Thymus (tissue), 11 donors: ENCODE measurements at regions not wholly inside any gene's neighbourhood (a gene's known extent, or its start where the extent isn't known, plus 50 kb on each side); places are given as distances from the start of the nearest gene placed in this dataset.

ENCODE experiments used
- DNase-seq, 9 donors: peaks; one replicate each; pipeline ENCODE4 v3.0.0-alpha.2; 2013; ENCODE audit warnings: low spot score in 9 of 9, low read depth in 6 of 9, missing footprints in 1 of 9
- H3K27ac ChIP-seq, 2 donors: one replicate each; pipeline ENCODE4 v1.5.1; 2013; ENCODE audit warnings: control low read depth in 1 of 2, low read depth in 1 of 2, low read length in 1 of 2, mild to moderate bottlenecking in 1 of 2, moderate library complexity in 1 of 2
- H3K27me3 ChIP-seq, 2 donors: one replicate each; pipeline ENCODE4 v1.5.1; 2013; ENCODE audit warnings: low read length in 1 of 2; ENCODE audit not compliant: control insufficient read depth in 2 of 2, insufficient read depth in 1 of 2
- H3K36me3 ChIP-seq, 2 donors: one replicate each; pipeline ENCODE4 v1.5.1; 2013; ENCODE audit warnings: low read length in 1 of 2, mild to moderate bottlenecking in 1 of 2, moderate library complexity in 1 of 2; ENCODE audit not compliant: control insufficient read depth in 2 of 2, insufficient read depth in 2 of 2
- H3K4me1 ChIP-seq, 2 donors: one replicate each; pipeline ENCODE4 v1.5.1; 2013; ENCODE audit warnings: low read length in 2 of 2; ENCODE audit not compliant: control insufficient read depth in 2 of 2, insufficient read depth in 2 of 2
- H3K4me3 ChIP-seq, 2 donors: one replicate each; pipeline ENCODE4 v1.5.1; 2013; ENCODE audit warnings: low read length in 2 of 2, control low read depth in 1 of 2, mild to moderate bottlenecking in 1 of 2
- H3K9me3 ChIP-seq, 2 donors: one replicate each; pipeline ENCODE4 v1.5.1; 2013; ENCODE audit warnings: low read length in 1 of 2, mild to moderate bottlenecking in 1 of 2; ENCODE audit not compliant: control insufficient read depth in 2 of 2, insufficient read depth in 1 of 2
- WGBS: extraction: QIAGEN DNeasy Blood & Tissue Kit; methylation state at CpG from one replicate; pipeline ENCODE4 v1.1.7; 2013; 5-methylcytosine and 5-hydroxymethylcytosine counted together
- donor health status: healthy.

- 90% methylated on average over 4 of the region's 4 CpGs for WGBS
- Histone ChIP-seq H3K4me3 (no peak overlapping the region), H3K4me1 (no peaks in the 10 kb centered on the region), H3K9me3 (no peaks in the 10 kb centered on the region), H3K27ac (no peak overlapping the region), H3K36me3 (no peaks in the 10 kb centered on the region), H3K27me3 (no peaks in the 10 kb centered on the region)
- no peak for DNase-seq
These were observed 249.5 kb upstream of the AZI2 start for GRCh38 chr3:28598165-28598564.

- WGBS, result 72% methylated on average over 4 of the region's 4 CpGs
- Histone ChIP-seq H3K36me3 (no peaks in the 10 kb centered on the region), H3K4me3 (no peak overlapping the region), H3K9me3 (no peaks in the 10 kb centered on the region), H3K27ac (no peak overlapping the region), H3K4me1 (no peaks in the 10 kb centered on the region), H3K27me3 (no peaks in the 10 kb centered on the region)
- no peak for DNase-seq
These were observed 252.7 kb upstream of the AZI2 start for GRCh38 chr3:28601291-28601690.

GRCh38 chr3:28606283-28606682 is 257.7 kb upstream of the AZI2 start:
- no peaks in the 10 kb centered on the region for H3K4me1 ChIP-seq
- H3K9me3 ChIP-seq, result no peaks in the 10 kb centered on the region
- H3K4me3 ChIP-seq, result no peak overlapping the region
- no peak overlapping the region for H3K27ac ChIP-seq
- H3K36me3 ChIP-seq, result no peaks in the 10 kb centered on the region
- 91% methylated on average over 2 of the region's 2 CpGs for WGBS
- no peaks in the 10 kb centered on the region for H3K27me3 ChIP-seq
- no peak for DNase-seq

- Histone ChIP-seq H3K4me3 (no peak overlapping the region), H3K36me3 (no peaks in the 10 kb centered on the region), H3K27ac (no peak overlapping the region), H3K4me1 (no peaks in the 10 kb centered on the region), H3K9me3 (no peaks in the 10 kb centered on the region), H3K27me3 (no peaks in the 10 kb centered on the region)
- no peak for DNase-seq
These were observed 263.6 kb upstream of the AZI2 start for GRCh38 chr3:28612232-28612631.

DNA sequence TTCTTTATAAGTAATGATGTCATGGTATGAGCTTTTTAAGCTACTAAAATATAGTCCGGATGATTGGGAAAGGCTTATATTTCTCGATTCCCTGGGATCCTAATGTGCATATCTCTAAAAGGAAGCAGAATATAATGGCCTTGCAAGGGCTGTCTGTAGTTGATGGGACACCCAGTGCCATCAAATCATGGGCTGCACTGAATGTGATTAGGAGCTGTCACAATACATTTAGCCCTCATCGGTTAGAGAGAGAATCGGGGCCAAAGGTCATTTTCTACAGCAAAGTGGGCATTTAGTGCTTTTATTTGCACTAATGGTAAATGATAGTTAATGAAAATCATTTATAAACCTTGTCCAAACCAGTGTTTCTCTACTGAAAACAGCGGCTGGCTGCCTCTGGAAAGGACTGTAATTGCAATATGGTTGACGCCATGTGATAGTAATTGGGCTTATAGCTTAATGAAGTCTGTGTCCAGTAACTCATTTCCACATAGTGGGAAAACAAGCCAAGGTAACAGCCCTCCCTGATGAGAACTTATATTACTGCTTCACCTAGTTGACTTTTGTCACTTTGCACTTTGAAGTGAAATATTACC is 265.0 kb upstream of the AZI2 start:
- Histone ChIP-seq H3K36me3 (no peaks in the 10 kb centered on the region), H3K4me1 (no peaks in the 10 kb centered on the region), H3K9me3 (no peaks in the 10 kb centered on the region), H3K27me3 (no peaks in the 10 kb centered on the region), H3K4me3 (no peak overlapping the region), H3K27ac (no peak overlapping the region)
- 97% methylated on average over 6 of the region's 6 CpGs for WGBS
- no peak for DNase-seq

- H3K4me3 ChIP-seq, result no peak overlapping the region
- H3K27me3 ChIP-seq, result no peaks in the 10 kb centered on the region
- no peak for DNase-seq
- H3K27ac ChIP-seq, result no peak overlapping the region
- no peaks in the 10 kb centered on the region for H3K9me3 ChIP-seq
- H3K36me3 ChIP-seq, result no peaks in the 10 kb centered on the region
- H3K4me1 ChIP-seq, result no peaks in the 10 kb centered on the region
- 96% methylated on average over 5 of the region's 5 CpGs for WGBS
These were observed 266.4 kb upstream of the AZI2 start for GRCh38 chr3:28615071-28615470.

GRCh38 chr3:28615971-28616370 is 267.3 kb upstream of the AZI2 start:
- no peaks in the 10 kb centered on the region for H3K9me3 ChIP-seq
- WGBS, result 86% methylated on average over 2 of the region's 2 CpGs
- H3K4me1 ChIP-seq, result no peaks in the 10 kb centered on the region
- H3K27me3 ChIP-seq, result no peaks in the 10 kb centered on the region
- DNase-seq, result no peak
- no peak overlapping the region for H3K4me3 ChIP-seq
- no peaks in the 10 kb centered on the region for H3K36me3 ChIP-seq
- no peak overlapping the region for H3K27ac ChIP-seq

DNA sequence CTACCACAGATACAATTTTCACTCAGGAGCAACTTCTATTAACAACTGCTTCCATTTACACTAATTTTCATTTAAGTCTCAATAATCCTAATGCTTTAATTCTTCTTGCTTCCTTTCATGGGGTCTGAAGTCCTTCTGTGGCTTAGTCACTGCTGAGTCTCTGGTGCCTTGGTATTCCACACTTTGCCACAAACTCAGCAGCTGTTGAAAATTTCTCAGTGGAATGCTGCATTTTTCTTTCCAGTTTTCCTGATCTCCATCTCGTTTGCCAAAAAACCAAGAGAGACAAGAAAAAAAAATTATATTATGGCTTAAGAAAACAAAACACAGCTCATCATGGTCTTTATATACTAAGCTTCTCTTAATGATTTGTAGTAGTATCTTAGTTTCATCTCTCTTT is 269.2 kb upstream of the AZI2 start:
- Histone ChIP-seq H3K4me1 (no peaks in the 10 kb centered on the region), H3K27ac (no peak overlapping the region), H3K27me3 (no peaks in the 10 kb centered on the region), H3K4me3 (no peak overlapping the region), H3K36me3 (no peaks in the 10 kb centered on the region), H3K9me3 (no peaks in the 10 kb centered on the region)
- WGBS, result 64% methylated on average over 1 of the region's 1 CpG
- no peak for DNase-seq

DNA sequence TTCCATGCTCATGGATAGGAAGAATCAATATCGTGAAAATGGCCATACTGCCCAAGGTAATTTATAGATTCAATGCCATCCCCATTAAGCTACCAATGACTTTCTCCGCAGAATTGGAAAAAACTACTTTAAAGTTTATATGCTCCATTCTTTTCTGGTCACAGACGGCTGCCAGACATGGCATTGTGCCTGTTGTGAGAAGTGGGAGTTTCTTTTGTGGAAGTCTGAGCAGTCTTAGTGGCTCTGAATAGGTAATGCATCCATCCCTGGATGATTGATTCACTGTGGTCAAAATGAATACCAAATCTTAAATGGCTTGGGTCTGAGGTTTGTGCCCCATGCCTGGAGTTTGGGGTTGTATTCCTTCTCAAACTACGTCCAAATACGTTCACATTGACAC is 274.5 kb upstream of the AZI2 start:
- DNase-seq, result no peak
- Histone ChIP-seq H3K4me3 (no peak overlapping the region), H3K27me3 (no peaks in the 10 kb centered on the region), H3K27ac (no peak overlapping the region), H3K36me3 (no peaks in the 10 kb centered on the region), H3K9me3 (no peaks in the 10 kb centered on the region), H3K4me1 (no peaks in the 10 kb centered on the region)
- WGBS, result 94% methylated on average over 5 of the region's 5 CpGs

DNA sequence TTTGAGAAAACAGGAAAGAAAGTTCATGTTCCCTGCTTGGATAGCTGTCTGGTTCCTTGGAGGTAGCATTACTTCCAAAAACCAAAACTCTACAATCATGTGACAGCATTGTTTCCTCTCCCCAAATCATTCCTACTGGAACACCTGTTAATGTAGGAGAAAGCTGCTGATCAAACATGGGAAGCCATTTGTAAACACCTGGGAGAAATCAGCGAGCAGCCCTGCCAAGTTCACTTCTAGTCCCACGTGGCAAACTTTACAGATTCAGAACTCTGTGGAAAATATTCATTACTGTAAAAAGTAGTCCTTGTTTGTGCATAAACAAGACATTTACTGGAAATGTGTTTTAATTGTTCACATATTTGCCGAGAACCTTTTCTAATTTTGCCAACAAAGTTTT is 275.5 kb upstream of the AZI2 start:
- no peak for DNase-seq
- 93% methylated on average over 3 of the region's 3 CpGs for WGBS
- H3K4me1 ChIP-seq, result no peaks in the 10 kb centered on the region
- H3K27me3 ChIP-seq, result no peaks in the 10 kb centered on the region
- H3K4me3 ChIP-seq, result no peak overlapping the region
- no peaks in the 10 kb centered on the region for H3K36me3 ChIP-seq
- no peaks in the 10 kb centered on the region for H3K9me3 ChIP-seq
- H3K27ac ChIP-seq, result no peak overlapping the region
